ENCODE measurements at regions not wholly inside any gene's neighbourhood (a gene's known extent, or its start where the extent isn't known, plus 50 kb on each side); places are given as distances from the start of the nearest gene placed in this dataset.

DNA sequence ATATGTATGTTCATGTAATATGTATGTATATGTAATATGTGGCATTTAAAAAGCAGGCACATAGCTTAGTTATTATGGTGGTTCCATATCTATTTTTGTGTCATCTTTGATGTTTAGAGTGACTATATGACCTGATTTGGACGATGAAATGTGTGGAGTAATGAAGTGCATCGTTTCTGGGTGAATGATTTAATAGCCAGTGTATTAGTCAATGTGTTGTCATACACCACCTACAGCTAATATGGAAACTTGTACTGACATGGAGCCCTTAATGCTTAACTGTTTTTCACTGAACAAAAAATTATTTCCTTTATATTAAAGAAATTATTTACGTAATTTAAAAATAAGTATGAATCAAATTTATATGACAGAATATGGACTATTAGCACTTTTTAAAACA, 292.3 kb upstream of the FSTL5 start:
- TF ChIP-seq, protein P1, sequence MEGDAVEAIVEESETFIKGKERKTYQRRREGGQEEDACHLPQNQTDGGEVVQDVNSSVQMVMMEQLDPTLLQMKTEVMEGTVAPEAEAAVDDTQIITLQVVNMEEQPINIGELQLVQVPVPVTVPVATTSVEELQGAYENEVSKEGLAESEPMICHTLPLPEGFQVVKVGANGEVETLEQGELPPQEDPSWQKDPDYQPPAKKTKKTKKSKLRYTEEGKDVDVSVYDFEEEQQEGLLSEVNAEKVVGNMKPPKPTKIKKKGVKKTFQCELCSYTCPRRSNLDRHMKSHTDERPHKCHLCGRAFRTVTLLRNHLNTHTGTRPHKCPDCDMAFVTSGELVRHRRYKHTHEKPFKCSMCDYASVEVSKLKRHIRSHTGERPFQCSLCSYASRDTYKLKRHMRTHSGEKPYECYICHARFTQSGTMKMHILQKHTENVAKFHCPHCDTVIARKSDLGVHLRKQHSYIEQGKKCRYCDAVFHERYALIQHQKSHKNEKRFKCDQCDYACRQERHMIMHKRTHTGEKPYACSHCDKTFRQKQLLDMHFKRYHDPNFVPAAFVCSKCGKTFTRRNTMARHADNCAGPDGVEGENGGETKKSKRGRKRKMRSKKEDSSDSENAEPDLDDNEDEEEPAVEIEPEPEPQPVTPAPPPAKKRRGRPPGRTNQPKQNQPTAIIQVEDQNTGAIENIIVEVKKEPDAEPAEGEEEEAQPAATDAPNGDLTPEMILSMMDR (IDR thresholded peaks at IDR 0.05) = no peak

DNA sequence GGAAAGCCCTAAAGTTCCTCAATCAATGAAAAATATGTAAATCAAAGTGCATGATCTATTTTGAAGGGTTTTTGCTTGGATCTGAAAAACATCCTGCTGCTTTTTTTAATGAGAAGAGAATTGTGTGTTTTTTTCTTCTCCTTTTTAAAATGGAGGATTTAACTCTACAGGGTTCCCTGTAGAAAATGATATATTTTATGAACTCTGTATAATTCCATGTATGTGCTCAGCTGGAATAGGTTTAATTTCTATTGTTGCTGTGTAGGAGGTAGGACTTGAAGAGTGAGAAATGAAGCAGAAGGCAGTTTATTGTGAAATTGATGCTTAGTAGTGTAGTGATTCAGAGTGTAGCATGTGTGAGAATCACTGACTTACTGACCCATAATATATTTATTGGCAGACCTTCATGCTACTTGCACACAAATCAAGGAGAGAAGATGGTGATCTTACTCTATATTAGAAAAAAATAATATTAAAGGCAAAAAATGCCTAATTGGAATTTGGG, 286.8 kb upstream of the FSTL5 start:
- TF ChIP-seq, protein P1 (IDR thresholded peaks at IDR 0.05) = no peak

DNA sequence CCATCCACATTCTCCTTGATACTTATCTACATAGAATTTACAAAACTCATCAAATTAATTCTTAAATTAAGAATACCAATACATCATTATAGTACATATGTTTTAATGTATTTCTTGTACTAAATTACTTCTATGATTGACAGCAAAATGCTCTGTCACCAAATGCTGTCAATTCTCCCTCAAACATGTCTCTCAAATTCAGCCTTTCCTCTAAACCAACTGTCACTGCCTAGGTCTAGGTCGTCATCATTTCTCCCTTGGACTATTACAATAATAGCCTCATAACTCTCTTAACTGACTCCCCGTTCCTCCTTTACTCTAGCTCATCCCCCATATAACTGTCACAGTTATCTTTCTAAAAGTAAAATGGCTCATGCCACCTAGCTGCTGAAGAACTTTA, 279.7 kb upstream of the FSTL5 start:
- TF ChIP-seq, protein P1 (IDR thresholded peaks at IDR 0.05) = no peak

DNA sequence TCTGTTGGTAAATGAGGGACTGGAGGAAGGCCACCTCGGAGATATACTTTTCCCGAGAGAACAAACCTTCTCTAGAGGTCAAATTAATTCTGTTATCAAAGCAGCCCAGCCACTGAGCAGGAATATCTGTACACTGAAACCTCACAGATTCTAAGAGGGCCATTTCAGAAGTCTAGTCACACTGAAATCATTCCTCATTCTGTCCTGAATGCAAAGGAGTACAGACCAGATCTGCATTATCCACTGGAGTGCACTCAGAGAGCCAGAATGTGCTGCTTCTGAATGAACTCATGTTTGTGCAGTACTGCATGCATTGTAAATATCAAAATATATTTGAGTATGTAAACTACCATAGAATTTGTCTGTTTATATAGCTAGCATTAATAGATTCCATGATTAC, 278.3 kb upstream of the FSTL5 start:
- TF ChIP-seq, protein P1 (IDR thresholded peaks at IDR 0.05) = no peak

DNA sequence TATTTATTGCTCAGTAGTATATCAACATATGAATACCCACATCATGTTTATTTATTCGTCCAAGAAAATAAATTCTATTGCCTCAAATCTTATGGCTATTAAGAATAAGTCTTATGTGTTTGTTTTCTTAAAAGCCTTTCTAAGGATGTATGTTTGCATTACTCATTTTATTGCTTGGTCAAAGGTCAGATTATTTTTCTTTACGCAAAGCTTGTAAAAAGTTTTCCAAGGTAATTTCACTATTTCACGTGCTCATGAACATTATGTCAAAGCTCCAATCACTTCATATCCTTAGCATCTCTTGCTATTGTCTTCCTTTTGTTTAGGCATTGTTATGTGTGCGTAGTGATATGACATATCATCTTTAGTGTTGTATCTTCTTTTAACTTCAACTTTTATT, 258.5 kb upstream of the FSTL5 start:
- TF ChIP-seq, protein P1 (IDR thresholded peaks at IDR 0.05) = no peak

DNA sequence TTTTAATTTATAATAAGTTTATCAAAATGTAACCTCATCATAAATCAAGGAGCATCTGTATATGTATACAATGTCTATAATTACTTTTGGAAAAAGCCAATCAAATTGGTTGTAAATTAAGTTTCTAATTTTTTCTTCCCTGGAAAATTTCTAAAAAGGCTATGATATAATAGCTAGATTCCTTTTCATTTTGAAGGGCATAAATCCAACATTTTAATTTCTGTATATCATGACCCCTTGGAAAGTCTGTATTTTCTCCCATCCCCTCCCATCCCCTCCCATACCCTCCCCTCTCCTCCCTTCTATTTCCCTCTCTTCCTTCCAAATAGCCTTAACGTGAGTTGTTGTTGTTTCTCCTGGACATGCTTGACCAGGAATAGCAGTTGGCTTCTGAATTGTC, 247.1 kb upstream of the FSTL5 start:
- TF ChIP-seq, protein P1 (IDR thresholded peaks at IDR 0.05) = no peak

DNA sequence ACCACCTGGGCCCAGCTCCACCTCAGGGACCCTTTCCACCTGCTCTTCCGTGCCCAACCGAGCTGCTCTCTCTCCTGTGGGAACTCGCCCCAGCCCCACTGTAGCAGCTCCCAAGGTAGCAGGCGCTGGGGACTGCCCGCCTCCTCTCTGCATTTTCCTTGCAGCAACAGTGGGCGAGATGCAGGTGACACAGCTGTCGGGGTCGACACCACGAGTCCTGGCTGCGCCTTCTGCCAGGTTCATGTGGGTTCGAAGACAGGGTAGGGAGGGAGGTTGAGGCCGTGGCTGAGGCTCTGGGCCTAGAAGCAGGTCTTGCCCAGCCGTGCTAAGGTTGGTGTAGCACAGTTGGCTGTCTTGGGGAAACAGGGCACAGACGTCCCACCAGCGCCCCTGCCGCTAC, 245.2 kb upstream of the FSTL5 start:
- TF ChIP-seq, protein P1 (IDR thresholded peaks at IDR 0.05) = no peak

DNA sequence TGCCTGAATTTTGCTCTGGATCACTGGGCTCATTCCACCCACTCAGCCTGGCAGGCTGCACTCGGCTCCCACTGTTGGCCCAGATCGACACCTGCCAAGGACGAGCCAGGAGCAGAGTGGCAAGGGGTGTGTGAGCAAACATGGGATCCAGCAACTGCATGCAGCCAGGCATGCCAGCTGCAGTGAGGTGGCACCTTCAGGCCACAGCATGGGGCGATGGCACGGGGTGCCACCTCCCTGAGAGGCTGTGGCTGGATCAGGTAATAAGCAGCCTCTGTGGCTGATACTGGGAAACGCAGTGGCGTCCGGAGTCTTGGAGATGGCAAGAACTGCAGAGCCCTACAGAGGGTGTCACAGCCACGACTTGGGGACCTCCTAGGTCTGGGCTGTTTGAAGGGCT, 244.5 kb upstream of the FSTL5 start:
- TF ChIP-seq, protein P1 (IDR thresholded peaks at IDR 0.05) = no peak

All from LNCAP (cell line).